ENCODE measurements at regions not wholly inside any gene's neighbourhood (a gene's known extent, or its start where the extent isn't known, plus 50 kb on each side); places are given as distances from the start of the nearest gene placed in this dataset.
"Not testable (repeated sequence)": the region's sequence is repeated elsewhere in the genome, so short reads cannot be mapped to it uniquely, and the experiment has no call there.

DNA sequence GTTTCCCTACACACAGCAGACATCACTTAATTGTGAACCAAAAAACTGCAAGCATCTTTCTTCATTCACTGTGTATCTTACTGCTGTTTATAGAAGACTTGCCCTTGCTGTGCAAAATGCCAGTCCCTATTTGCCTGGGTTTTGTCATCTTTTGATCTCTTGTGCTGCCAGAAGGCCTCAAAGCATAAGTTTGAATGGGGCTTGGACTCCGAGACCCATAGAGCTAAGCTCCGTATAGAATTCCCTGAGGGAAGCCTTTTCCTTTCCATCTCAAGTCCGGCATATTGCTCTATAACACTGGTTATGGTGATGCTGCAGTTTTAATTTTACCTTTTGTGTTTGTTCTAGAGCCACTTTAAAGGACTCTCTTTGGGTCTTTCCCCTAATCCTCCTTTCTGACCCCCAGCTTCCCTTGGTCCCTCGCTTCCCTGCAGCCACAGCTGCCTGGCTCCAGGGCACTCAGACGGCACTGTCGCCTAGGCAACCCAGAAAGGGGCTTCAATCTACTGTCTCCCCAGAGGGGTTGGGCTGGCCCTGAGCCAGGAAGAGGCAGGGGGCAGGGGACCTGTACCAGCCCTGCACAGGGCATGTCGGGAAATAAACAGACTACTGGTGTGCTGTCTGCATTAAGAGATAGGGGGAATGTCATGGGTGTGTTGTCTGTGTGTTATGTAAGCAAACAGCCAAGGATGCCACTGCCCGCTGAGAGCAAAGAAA lies 73.4 kb upstream of the MELK start:
- Histone ChIP-seq H4K20me1 (ENCODE audit: insufficient read depth, low read length) (no peaks in the 10 kb centered on the region), H3K9me2 (replicated peaks; ENCODE audit: insufficient read depth, low read length) (no peaks in the 10 kb centered on the region), H2AFZ (ENCODE audit: low read length) (no peak overlapping the region), H3K4me1 (ENCODE audit: low read length) (no peaks in the 10 kb centered on the region), H3F3A (ENCODE audit: insufficient read depth, low read length) (0 out of 2 replicates have a peak, but pooled peaks cover under 1% of the 10 kb centered on the region), H3K4me2 (ENCODE audit: low read depth, low read length) (no peak overlapping the region), H3K36me3 (replicated peaks; ENCODE audit: insufficient read depth, low read length) (no peaks in the 10 kb centered on the region), H3K27me3 (replicated peaks; ENCODE audit: insufficient read depth, low read length) (no peaks in the 10 kb centered on the region), H3K9ac (ENCODE audit: low read length) (no peak overlapping the region), H3K79me2 (ENCODE audit: low read length) (no peaks in the 10 kb centered on the region), H3K9me3 (replicated peaks; ENCODE audit: insufficient read depth, low read length) (no peaks in the 10 kb centered on the region), H3K27ac (ENCODE audit: low read length) (no peak overlapping the region), H3K4me3 (ENCODE audit: low read length) (no peak overlapping the region)
- TF ChIP-seq EZH2phosphoT487 (IDR thresholded peaks at IDR 0.05; ENCODE audit: low read length) = no peak
- TF ChIP-seq, protein P1, sequence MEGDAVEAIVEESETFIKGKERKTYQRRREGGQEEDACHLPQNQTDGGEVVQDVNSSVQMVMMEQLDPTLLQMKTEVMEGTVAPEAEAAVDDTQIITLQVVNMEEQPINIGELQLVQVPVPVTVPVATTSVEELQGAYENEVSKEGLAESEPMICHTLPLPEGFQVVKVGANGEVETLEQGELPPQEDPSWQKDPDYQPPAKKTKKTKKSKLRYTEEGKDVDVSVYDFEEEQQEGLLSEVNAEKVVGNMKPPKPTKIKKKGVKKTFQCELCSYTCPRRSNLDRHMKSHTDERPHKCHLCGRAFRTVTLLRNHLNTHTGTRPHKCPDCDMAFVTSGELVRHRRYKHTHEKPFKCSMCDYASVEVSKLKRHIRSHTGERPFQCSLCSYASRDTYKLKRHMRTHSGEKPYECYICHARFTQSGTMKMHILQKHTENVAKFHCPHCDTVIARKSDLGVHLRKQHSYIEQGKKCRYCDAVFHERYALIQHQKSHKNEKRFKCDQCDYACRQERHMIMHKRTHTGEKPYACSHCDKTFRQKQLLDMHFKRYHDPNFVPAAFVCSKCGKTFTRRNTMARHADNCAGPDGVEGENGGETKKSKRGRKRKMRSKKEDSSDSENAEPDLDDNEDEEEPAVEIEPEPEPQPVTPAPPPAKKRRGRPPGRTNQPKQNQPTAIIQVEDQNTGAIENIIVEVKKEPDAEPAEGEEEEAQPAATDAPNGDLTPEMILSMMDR (IDR thresholded peaks at IDR 0.05; ENCODE audit: low read length) = no peak
- no peak for TF ChIP-seq EZH2 (optimal IDR thresholded peaks at IDR 0.05; ENCODE audit: low read depth, low read length)
- DNase-seq = no peak

- H3F3A ChIP-seq (ENCODE audit: insufficient read depth, low read length); H3K79me2 ChIP-seq (ENCODE audit: low read length); H3K9ac ChIP-seq (ENCODE audit: low read length); H3K36me3 ChIP-seq (replicated peaks; ENCODE audit: insufficient read depth, low read length); H3K9me2 ChIP-seq (replicated peaks; ENCODE audit: insufficient read depth, low read length); H3K27me3 ChIP-seq (replicated peaks; ENCODE audit: insufficient read depth, low read length); H3K4me1 ChIP-seq (ENCODE audit: low read length); H3K9me3 ChIP-seq (replicated peaks; ENCODE audit: insufficient read depth, low read length); H4K20me1 ChIP-seq (ENCODE audit: insufficient read depth, low read length); H3K27ac ChIP-seq (ENCODE audit: low read length); H2AFZ ChIP-seq (ENCODE audit: low read length): not testable (repeated sequence)
- DNase-seq = peak; percentile 59
- peak overlapping the region; percentile 28; the same call in 1 of the 2 replicates for H3K4me2 ChIP-seq (ENCODE audit: low read depth, low read length)
- 0 out of 2 replicates have a peak overlapping the region, but pooled peaks have one; percentile 4 for H3K4me3 ChIP-seq (ENCODE audit: low read length)
These were observed 79.1 kb upstream of the MELK start for GRCh38 chr9:36493564-36493963.

- Histone ChIP-seq H2AFZ (ENCODE audit: low read length) (no peak overlapping the region), H4K20me1 (ENCODE audit: insufficient read depth, low read length) (no peaks in the 10 kb centered on the region), H3K9me3 (replicated peaks; ENCODE audit: insufficient read depth, low read length) (no peaks in the 10 kb centered on the region), H3K4me1 (ENCODE audit: low read length) (peaks cover 11% of the 10 kb centered on the region), H3K79me2 (ENCODE audit: low read length) (no peaks in the 10 kb centered on the region), H3K27ac (ENCODE audit: low read length) (no peak overlapping the region), H3K4me3 (ENCODE audit: low read length) (no peak overlapping the region), H3K27me3 (replicated peaks; ENCODE audit: insufficient read depth, low read length) (no peaks in the 10 kb centered on the region), H3K9me2 (replicated peaks; ENCODE audit: insufficient read depth, low read length) (no peaks in the 10 kb centered on the region), H3F3A (ENCODE audit: insufficient read depth, low read length) (peaks cover 16% of the 10 kb centered on the region), H3K4me2 (ENCODE audit: low read depth, low read length) (no peak overlapping the region), H3K9ac (ENCODE audit: low read length) (no peak overlapping the region), H3K36me3 (replicated peaks; ENCODE audit: insufficient read depth, low read length) (no peaks in the 10 kb centered on the region)
- TF ChIP-seq, protein P1 (IDR thresholded peaks at IDR 0.05; ENCODE audit: low read length) = no peak
- TF ChIP-seq EZH2 (optimal IDR thresholded peaks at IDR 0.05; ENCODE audit: low read depth, low read length) (no peak), EZH2phosphoT487 (IDR thresholded peaks at IDR 0.05; ENCODE audit: low read length) (no peak)
- no peak for DNase-seq
These were observed 79.8 kb upstream of the MELK start for GRCh38 chr9:36492865-36493264.

- H3K9me3 ChIP-seq (replicated peaks; ENCODE audit: insufficient read depth, low read length) = no peaks in the 10 kb centered on the region
- H3K79me2 ChIP-seq (ENCODE audit: low read length) = peaks cover 26% of the 10 kb centered on the region
- H3K4me2 ChIP-seq (ENCODE audit: low read depth, low read length) = no peak overlapping the region
- no peak overlapping the region for H2AFZ ChIP-seq (ENCODE audit: low read length)
- TF ChIP-seq EZH2 (optimal IDR thresholded peaks at IDR 0.05; ENCODE audit: low read depth, low read length) (no peak), EZH2phosphoT487 (IDR thresholded peaks at IDR 0.05; ENCODE audit: low read length) (no peak)
- TF ChIP-seq, protein P1 (IDR thresholded peaks at IDR 0.05; ENCODE audit: low read length) = no peak
- no peaks in the 10 kb centered on the region for H3K9me2 ChIP-seq (replicated peaks; ENCODE audit: insufficient read depth, low read length)
- H3K27me3 ChIP-seq (replicated peaks; ENCODE audit: insufficient read depth, low read length) = no peaks in the 10 kb centered on the region
- H3K9ac ChIP-seq (ENCODE audit: low read length) = no peak overlapping the region
- no peaks in the 10 kb centered on the region for H4K20me1 ChIP-seq (ENCODE audit: insufficient read depth, low read length)
- H3F3A ChIP-seq (ENCODE audit: insufficient read depth, low read length) = peaks cover 16% of the 10 kb centered on the region
- H3K36me3 ChIP-seq (replicated peaks; ENCODE audit: insufficient read depth, low read length) = no peaks in the 10 kb centered on the region
- no peak for DNase-seq
- peaks cover 16% of the 10 kb centered on the region for H3K4me1 ChIP-seq (ENCODE audit: low read length)
- no peak overlapping the region for H3K27ac ChIP-seq (ENCODE audit: low read length)
- H3K4me3 ChIP-seq (ENCODE audit: low read length) = no peak overlapping the region
These were observed 83.2 kb upstream of the MELK start for GRCh38 chr9:36489453-36489852.

All from MM.1S (cell line).